PFSK-1 (cell line): ENCODE measurements at regions not wholly inside any gene's neighbourhood (a gene's known extent, or its start where the extent isn't known, plus 50 kb on each side); places are given as distances from the start of the nearest gene placed in this dataset.

Experiments
- FOXP2 ChIP-seq: optimal IDR thresholded peaks from 2 replicates; pipeline ENCODE3; 2011; ENCODE audit warnings: borderline replicate concordance, control low read depth, inconsistent platforms; ENCODE audit not compliant: insufficient read depth; ENCODE audit errors: extremely low read length, extremely low read depth
- POLR2AphosphoS5 ChIP-seq: IDR thresholded peaks from 2 replicates; pipeline ENCODE4 v1.6.1; 2012; ENCODE audit warnings: low read depth, mild to moderate bottlenecking, control low read depth, low read length, moderate library complexity
- TF ChIP-seq, protein P1 (sequence below), 2 experiments: IDR thresholded peaks; 2 replicates each; pipeline versions ENCODE4 v1.6.1 to v1.8.0; 2011 to 2012; ENCODE audit warnings: low read depth in 2 of 2, low read length in 2 of 2, control low read depth in 1 of 2, inconsistent platforms in 1 of 2, mild to moderate bottlenecking in 1 of 2, moderate library complexity in 1 of 2; ENCODE audit not compliant: insufficient read depth in 1 of 2

GRCh38 chr12:93288626-93289025 lies 89.1 kb upstream of the NUDT4 start:
- TF ChIP-seq POLR2AphosphoS5 (no peak), FOXP2 (no peak)
- TF ChIP-seq, protein P1, sequence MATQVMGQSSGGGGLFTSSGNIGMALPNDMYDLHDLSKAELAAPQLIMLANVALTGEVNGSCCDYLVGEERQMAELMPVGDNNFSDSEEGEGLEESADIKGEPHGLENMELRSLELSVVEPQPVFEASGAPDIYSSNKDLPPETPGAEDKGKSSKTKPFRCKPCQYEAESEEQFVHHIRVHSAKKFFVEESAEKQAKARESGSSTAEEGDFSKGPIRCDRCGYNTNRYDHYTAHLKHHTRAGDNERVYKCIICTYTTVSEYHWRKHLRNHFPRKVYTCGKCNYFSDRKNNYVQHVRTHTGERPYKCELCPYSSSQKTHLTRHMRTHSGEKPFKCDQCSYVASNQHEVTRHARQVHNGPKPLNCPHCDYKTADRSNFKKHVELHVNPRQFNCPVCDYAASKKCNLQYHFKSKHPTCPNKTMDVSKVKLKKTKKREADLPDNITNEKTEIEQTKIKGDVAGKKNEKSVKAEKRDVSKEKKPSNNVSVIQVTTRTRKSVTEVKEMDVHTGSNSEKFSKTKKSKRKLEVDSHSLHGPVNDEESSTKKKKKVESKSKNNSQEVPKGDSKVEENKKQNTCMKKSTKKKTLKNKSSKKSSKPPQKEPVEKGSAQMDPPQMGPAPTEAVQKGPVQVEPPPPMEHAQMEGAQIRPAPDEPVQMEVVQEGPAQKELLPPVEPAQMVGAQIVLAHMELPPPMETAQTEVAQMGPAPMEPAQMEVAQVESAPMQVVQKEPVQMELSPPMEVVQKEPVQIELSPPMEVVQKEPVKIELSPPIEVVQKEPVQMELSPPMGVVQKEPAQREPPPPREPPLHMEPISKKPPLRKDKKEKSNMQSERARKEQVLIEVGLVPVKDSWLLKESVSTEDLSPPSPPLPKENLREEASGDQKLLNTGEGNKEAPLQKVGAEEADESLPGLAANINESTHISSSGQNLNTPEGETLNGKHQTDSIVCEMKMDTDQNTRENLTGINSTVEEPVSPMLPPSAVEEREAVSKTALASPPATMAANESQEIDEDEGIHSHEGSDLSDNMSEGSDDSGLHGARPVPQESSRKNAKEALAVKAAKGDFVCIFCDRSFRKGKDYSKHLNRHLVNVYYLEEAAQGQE (IDR thresholded peaks at IDR 0.05; ENCODE audit: insufficient read depth in 1 of 2, low read depth in 2 of 2, low read length in 2 of 2), result no peak
